Suprapubic skin (tissue), 3 donors: ENCODE measurements at regions not wholly inside any gene's neighbourhood (a gene's known extent, or its start where the extent isn't known, plus 50 kb on each side); places are given as distances from the start of the nearest gene placed in this dataset.

Experiments used
- CTCF ChIP-seq, 2 donors: fragments of 200-600 bp in 1 of 2; fragments of 450-650 bp in 1 of 2; sonication (generic) in 1 of 2; IDR thresholded peaks; one replicate each; pipeline ENCODE4 v1.5.1; 2016 to 2019; ENCODE audit warnings: antibody characterized with exemption in 2 of 2, mild to moderate bottlenecking in 1 of 2, moderate library complexity in 1 of 2
- EP300 ChIP-seq: sonication (generic); formaldehyde crosslinking; IDR thresholded peaks from one replicate; pipeline ENCODE4 v1.6.1; 2017; ENCODE audit warnings: antibody characterized with exemption
- POLR2A ChIP-seq, 2 donors: fragments of 450-650 bp; IDR thresholded peaks; one replicate each; pipeline ENCODE4 v1.6.1; 2017; ENCODE audit warnings: antibody characterized with exemption in 2 of 2, mild to moderate bottlenecking in 2 of 2, moderate library complexity in 2 of 2

DNA sequence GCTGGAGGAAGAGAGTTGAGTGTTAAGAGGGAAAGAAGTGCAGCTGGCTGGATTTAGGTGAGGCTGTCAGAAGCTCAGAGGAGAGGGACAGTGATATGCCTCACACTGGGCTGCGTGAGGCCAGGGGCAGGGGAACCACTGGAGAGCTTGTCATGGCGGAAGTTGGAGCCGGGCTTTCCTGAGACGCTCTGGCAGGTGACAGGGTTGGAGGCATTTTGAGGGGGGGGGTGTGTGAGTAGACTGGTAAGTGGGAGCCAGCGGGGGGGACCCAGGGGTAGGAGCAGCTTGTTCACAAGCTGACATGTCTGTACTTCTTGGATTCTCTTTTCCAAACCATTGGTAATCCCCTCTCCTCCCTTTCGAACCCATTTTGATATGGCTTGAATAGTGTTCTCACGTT lies 331.5 kb upstream of the RGMA start:
- TF ChIP-seq EP300 = no peak
- no peak for TF ChIP-seq CTCF (IDR thresholded peaks at IDR 0.05)
- TF ChIP-seq POLR2A (IDR thresholded peaks at IDR 0.05) = no peak
